GM12878 (cell line): ENCODE measurements at regions not wholly inside any gene's neighbourhood (a gene's known extent, or its start where the extent isn't known, plus 50 kb on each side); places are given as distances from the start of the nearest gene placed in this dataset.

Source experiments
- CUX1 ChIP-seq: IDR thresholded peaks from 2 replicates; pipeline ENCODE4 v1.6.1; 2012; ENCODE audit warnings: improper control_type of control experiment, low read depth, low read length; ENCODE audit not compliant: insufficient replicate concordance
- FOXM1 ChIP-seq: IDR thresholded peaks from 2 replicates; pipeline ENCODE4 v1.6.1; 2012; ENCODE audit warnings: low read depth, mild to moderate bottlenecking, inconsistent platforms, low read length, moderate library complexity
- REST ChIP-seq: IDR thresholded peaks from 2 replicates; pipeline ENCODE4 v1.6.1; 2012; ENCODE audit warnings: mild to moderate bottlenecking, low read depth, low read length
- SPI1 ChIP-seq: IDR thresholded peaks from 2 replicates; pipeline ENCODE4 v1.6.1; 2011; ENCODE audit warnings: low read depth, mild to moderate bottlenecking, low read length, moderate library complexity, borderline replicate concordance; ENCODE audit not compliant: insufficient read depth

GRCh38 chr12:30181334-30181733 lies 397.6 kb upstream of the TMTC1 start (continued):
- TF ChIP-seq REST, result no peak
- TF ChIP-seq CUX1, result no peak
- no peak for TF ChIP-seq FOXM1
- TF ChIP-seq SPI1, result no peak
- TF ChIP-seq, all 136 proteins: peak for 0
